HUES6 (cell line): ENCODE measurements at regions not wholly inside any gene's neighbourhood (a gene's known extent, or its start where the extent isn't known, plus 50 kb on each side); places are given as distances from the start of the nearest gene placed in this dataset.

Experiments
- H3K27ac ChIP-seq: 2 replicates; pipeline ENCODE4 v1.7.0; 2013; ENCODE audit warnings: low read depth, mild to moderate bottlenecking, low read length, inconsistent platforms
- H3K27me3 ChIP-seq: 2 replicates; pipeline ENCODE4 v1.6.1; 2013; ENCODE audit warnings: low read length; ENCODE audit not compliant: control insufficient read depth, insufficient read depth
- H3K36me3 ChIP-seq: 2 replicates; pipeline ENCODE4 v1.6.1; 2013; ENCODE audit warnings: low read length; ENCODE audit not compliant: control insufficient read depth, insufficient read depth
- H3K4me1 ChIP-seq: 2 replicates; pipeline ENCODE4 v1.6.1; 2013; ENCODE audit warnings: low read length; ENCODE audit not compliant: control insufficient read depth, insufficient read depth
- H3K4me3 ChIP-seq: 2 replicates; pipeline ENCODE4 v1.5.1; 2013; ENCODE audit warnings: low read depth, low read length
- H3K9ac ChIP-seq: one replicate; pipeline ENCODE4 v1.6.1; 2013; ENCODE audit warnings: mild to moderate bottlenecking, low read length
- H3K9me3 ChIP-seq: 2 replicates; pipeline ENCODE4 v1.6.1; 2013; ENCODE audit warnings: low read depth, low read length; ENCODE audit not compliant: control insufficient read depth, insufficient read depth

DNA sequence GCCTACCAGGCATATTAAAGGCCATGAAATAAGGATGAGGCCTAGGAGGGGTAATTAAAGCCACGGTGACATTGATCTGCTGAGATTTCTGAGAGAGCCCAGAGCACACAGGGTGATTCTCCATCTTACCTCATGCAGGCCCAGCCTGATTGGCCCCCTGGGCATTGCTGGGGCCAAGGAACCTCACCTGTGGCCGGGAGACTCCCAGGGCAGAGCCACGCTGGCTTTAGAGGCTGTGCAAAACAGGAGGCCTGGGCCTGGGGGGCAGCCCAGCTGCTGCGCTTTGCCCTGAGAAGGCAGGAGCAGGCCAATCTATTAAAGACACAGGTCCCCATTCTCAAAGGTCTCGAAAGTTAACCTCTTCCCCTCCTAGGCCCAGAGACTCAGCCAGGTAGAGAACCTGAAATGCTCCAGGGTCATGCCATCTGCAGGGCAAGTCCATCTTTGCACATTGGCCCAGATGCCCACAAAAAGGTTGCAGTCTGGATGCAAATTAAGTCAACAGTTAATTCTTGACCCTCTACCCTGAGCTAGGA is 1099.7 kb downstream of the BCL11B start:
- peaks cover 15% of the 10 kb centered on the region for H3K4me1 ChIP-seq
- no peak overlapping the region for H3K9ac ChIP-seq
- no peaks in the 10 kb centered on the region for H3K9me3 ChIP-seq
- no peaks in the 10 kb centered on the region for H3K27me3 ChIP-seq
- no peaks in the 10 kb centered on the region for H3K36me3 ChIP-seq
- no peak overlapping the region for H3K27ac ChIP-seq
- H3K4me3 ChIP-seq = no peak overlapping the region

DNA sequence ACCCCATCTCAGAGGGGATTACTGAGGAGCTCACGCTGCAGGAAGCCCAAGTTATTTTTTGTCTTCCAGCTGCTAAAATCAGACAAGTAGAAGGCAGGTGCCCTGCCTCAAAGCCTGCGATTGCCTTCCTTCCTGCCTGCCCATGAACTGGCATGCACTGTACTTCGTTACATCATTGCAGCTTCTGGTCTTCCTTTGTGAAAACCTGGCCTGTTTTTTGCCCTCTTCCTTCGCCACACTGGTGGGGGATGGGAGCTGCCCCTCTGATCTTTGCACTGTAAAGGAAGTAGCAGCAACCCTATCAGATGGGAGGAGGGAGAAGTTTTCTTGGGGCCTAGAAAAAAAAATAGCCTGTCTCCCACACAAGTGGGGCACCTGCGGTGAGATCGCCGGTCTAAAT is 1098.7 kb downstream of the BCL11B start:
- Histone ChIP-seq H3K4me1 (peaks cover 15% of the 10 kb centered on the region), H3K9ac (no peak overlapping the region), H3K27ac (no peak overlapping the region)

DNA sequence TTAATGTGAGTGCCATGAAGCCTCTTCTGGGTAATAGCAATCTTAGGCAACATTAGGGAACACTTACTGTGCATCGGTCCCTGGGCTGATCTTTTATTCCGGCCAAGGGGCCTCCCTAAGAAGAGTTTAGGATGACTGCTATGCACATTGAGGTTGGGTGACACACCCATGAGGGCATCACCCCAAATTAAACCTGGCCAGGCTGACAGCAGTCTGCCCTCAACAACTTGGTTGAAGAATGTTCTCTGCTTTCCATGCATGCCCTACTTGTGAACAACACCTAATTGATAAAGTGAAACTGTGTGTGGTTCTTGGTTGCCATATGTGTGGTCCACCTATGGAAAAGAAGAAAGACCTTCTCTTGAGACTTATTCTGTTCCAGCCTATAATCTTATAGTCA is 1098.0 kb downstream of the BCL11B start:
- no peaks in the 10 kb centered on the region for H3K36me3 ChIP-seq
- H3K27ac ChIP-seq = no peak overlapping the region
- H3K9ac ChIP-seq = no peak overlapping the region
- H3K9me3 ChIP-seq = no peaks in the 10 kb centered on the region
- H3K4me1 ChIP-seq = peaks cover 15% of the 10 kb centered on the region
- no peaks in the 10 kb centered on the region for H3K27me3 ChIP-seq
- H3K4me3 ChIP-seq = no peak overlapping the region

More for the DNA sequence above, 1098.7 kb downstream of the BCL11B start:
- Histone ChIP-seq H3K9me3 (no peaks in the 10 kb centered on the region), H3K4me3 (no peak overlapping the region), H3K36me3 (no peaks in the 10 kb centered on the region), H3K27me3 (no peaks in the 10 kb centered on the region)

DNA sequence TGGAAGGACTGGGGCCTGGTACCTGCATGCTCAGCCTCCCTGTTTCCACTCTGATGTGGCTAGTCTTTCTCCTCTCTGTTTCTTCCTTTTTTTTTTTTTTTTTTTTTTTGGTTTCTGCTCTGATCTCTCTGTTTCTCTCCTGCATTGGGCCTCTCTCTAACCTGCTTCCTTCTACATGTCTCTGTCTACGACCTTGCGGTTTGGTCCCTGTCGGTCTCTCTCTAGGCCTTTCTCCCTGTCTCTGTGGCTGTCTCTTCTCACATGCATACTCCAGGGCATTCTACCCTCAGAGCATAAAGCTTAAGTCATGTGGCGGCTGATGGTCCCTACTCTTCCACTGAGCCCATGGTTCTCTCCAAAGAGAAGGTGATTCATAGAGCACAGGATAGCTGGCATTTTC is 1096.6 kb downstream of the BCL11B start:
- Histone ChIP-seq H3K4me1 (peaks cover 12% of the 10 kb centered on the region), H3K9ac (no peak overlapping the region), H3K9me3 (no peaks in the 10 kb centered on the region), H3K4me3 (no peak overlapping the region), H3K27me3 (no peaks in the 10 kb centered on the region), H3K27ac (no peak overlapping the region), H3K36me3 (no peaks in the 10 kb centered on the region)

DNA sequence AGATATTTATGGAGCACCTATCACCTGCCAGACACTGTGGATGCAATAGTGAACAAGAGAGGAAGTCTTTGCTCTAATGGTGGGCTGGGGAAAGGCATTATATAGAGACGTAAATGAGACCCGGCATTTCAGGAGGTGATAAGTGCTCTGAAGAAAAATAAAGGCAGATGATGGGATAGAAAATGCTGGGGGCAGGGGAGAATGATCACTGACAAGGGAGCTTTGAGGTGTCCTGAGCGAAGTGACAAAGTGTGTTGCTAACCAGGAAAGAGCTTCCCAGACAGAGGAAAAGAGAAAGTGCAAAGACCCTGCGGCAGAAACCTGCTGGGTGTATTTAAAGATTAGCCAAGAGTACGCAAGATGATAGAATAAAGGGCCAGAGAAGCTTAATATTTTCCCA is 1096.1 kb downstream of the BCL11B start:
- H3K4me1 ChIP-seq = peaks cover 8% of the 10 kb centered on the region
- no peaks in the 10 kb centered on the region for H3K27me3 ChIP-seq
- no peak overlapping the region for H3K9ac ChIP-seq
- no peak overlapping the region for H3K4me3 ChIP-seq
- no peaks in the 10 kb centered on the region for H3K36me3 ChIP-seq
- no peak overlapping the region for H3K27ac ChIP-seq
- H3K9me3 ChIP-seq = no peaks in the 10 kb centered on the region

DNA sequence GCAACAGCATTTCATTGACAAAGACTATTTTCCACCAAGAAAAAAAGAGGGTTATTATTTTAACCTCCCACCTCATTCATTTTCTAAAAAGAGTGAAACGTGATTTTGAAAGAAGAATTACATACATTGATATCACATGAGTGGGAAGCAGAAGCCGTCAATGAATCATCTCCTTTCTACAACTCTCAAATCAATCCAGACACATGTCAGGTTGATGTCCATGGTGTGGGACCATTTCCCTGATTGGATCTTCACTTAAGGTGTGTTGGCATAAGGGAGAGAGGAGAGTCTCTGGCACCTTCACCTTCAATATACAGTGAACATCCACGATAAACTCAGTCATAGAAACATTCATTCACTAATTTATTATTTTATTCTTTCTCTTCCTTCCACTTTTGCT is 1095.1 kb downstream of the BCL11B start:
- H3K36me3 ChIP-seq = no peaks in the 10 kb centered on the region
- H3K9me3 ChIP-seq = no peaks in the 10 kb centered on the region
- no peak overlapping the region for H3K4me3 ChIP-seq
- H3K9ac ChIP-seq = no peak overlapping the region
- no peak overlapping the region for H3K27ac ChIP-seq
- no peaks in the 10 kb centered on the region for H3K27me3 ChIP-seq
- peaks cover 8% of the 10 kb centered on the region for H3K4me1 ChIP-seq

DNA sequence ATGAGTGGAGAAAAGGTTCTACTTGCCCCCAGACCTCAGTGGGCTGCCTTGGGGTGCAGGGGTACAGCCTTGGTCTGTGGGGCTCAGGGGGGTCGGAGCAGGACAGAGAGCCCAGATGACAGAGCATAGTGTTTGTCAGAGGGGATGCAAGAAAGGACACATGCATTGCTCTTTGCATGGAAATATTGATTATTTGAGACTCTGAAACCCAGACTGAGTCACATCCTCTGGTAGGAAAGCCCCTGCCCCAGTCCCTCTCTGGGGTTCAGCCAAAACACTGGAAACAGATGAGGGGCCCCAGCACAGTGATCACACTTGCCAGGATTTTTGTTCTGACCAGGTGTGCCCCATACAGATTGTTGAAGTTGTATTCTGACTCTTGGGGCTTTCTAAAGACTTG is 1094.4 kb downstream of the BCL11B start:
- Histone ChIP-seq H3K27ac (no peak overlapping the region), H3K4me1 (peaks cover 8% of the 10 kb centered on the region), H3K4me3 (no peak overlapping the region), H3K27me3 (no peaks in the 10 kb centered on the region), H3K9me3 (no peaks in the 10 kb centered on the region), H3K9ac (no peak overlapping the region), H3K36me3 (no peaks in the 10 kb centered on the region)

DNA sequence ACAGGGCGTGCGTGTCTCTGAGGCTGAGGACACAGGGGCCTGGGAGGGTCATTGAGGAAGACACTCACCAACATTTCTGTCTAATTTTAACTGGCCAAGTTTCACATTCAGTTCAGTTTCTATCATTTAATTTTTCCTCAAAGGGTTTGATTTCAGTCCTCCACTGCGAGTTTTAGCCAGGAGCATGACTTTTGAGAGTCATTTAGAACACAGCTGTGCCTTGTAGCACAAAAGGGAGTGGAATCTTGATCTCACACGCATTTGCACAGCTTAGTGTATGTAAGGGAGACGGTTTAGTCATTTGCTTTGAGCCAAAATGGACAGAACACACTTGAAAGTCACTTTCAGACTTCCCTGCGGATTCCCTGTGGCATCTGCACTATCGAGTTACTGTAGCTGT is 1090.8 kb downstream of the BCL11B start:
- H3K9me3 ChIP-seq = no peaks in the 10 kb centered on the region
- no peak overlapping the region for H3K4me3 ChIP-seq
- no peak overlapping the region for H3K9ac ChIP-seq
- no peaks in the 10 kb centered on the region for H3K36me3 ChIP-seq
- no peak overlapping the region for H3K27ac ChIP-seq
- H3K27me3 ChIP-seq = no peaks in the 10 kb centered on the region
- no peaks in the 10 kb centered on the region for H3K4me1 ChIP-seq

DNA sequence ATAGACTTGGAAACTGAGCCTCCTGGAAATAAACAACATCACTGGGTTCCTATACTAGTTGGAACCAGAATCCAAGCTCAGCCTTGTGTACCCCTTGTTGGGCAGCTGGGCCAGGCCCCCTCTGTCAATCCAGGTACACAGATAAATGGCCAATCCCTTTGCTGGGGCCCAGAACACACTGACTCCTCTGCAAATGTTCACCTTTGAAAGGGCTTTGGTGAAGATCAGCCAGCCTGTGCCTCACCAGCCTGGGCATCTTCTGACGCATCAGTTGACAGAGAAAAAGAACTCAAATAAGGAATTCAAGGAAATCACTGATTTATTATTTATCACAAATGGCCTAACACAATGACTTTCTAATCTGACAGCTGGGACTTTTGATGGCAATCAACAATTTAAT is 1090.2 kb downstream of the BCL11B start:
- no peak overlapping the region for H3K27ac ChIP-seq
- H3K9ac ChIP-seq = no peak overlapping the region
- H3K27me3 ChIP-seq = no peaks in the 10 kb centered on the region
- H3K9me3 ChIP-seq = no peaks in the 10 kb centered on the region
- H3K36me3 ChIP-seq = no peaks in the 10 kb centered on the region
- no peak overlapping the region for H3K4me3 ChIP-seq
- no peaks in the 10 kb centered on the region for H3K4me1 ChIP-seq

DNA sequence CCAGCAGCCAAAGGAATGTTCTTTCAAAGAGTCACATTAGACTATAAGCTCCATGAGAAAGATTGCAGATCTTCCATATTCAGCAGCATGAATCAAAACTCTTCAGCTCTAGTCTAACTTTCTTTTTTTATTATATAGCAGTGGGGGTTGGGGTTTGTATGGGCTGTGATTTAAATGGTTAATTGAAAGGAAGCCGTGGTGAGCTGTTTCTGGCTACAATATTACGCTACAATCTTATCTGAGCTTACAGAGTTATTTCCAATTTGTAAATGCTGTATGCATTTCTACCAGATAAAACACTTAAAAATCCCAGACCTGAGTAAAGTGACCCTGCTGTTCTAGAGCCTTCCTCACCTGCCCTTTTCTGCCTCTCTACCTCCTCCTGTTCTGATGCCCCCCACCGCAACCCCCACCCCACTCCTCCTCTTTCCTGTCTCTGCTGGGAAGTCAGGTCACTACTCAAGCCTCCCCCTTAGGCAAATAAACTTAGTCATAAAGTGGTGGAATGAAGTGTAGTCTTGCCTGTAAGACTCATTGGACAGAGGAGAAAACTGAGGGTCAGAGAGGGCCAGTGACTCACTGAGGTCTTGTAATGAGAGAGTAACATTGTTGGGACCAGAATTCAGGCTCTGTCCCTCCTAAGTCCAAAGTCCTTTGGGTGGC is 1089.5 kb downstream of the BCL11B start:
- Histone ChIP-seq H3K9ac (no peak overlapping the region), H3K9me3 (no peaks in the 10 kb centered on the region), H3K27me3 (no peaks in the 10 kb centered on the region), H3K36me3 (no peaks in the 10 kb centered on the region), H3K4me1 (no peaks in the 10 kb centered on the region), H3K27ac (no peak overlapping the region), H3K4me3 (no peak overlapping the region)

DNA sequence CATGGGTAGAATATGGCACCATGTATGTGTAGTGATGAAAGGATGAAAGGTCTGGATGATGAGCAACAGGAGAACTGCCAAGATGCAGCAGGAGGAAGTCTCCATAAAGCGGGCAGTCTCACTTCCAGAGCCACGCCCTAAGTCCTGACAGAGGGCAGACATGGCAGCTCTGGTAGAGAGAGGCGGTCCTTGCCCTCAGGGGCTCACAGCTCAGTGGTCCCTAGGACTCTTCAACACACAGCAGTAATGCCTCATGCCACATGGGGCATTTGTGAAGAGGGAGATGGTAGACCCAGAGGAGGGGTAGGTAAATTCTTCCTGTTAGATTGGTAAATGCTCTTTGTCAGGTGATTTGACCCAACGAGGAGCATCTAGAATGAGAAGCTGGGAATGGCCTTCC is 1088.4 kb downstream of the BCL11B start:
- no peak overlapping the region for H3K4me3 ChIP-seq
- H3K4me1 ChIP-seq = no peaks in the 10 kb centered on the region
- H3K27ac ChIP-seq = no peak overlapping the region
- no peak overlapping the region for H3K9ac ChIP-seq
- H3K27me3 ChIP-seq = no peaks in the 10 kb centered on the region
- H3K9me3 ChIP-seq = no peaks in the 10 kb centered on the region
- H3K36me3 ChIP-seq = no peaks in the 10 kb centered on the region
